Activated CD4-positive, alpha-beta T cell treated with anti-CD3 and anti-CD28 coated beads, Interleukin-2, amount 10 ng/mL, durations not matched to agents 7 days and 5 days (primary cell): ENCODE measurements at regions not wholly inside any gene's neighbourhood (a gene's known extent, or its start where the extent isn't known, plus 50 kb on each side); places are given as distances from the start of the nearest gene placed in this dataset.

Experiments used
- CTCF ChIA-PET: fragments of 350-600 bp; sonication (Branson Sonifier 250); formaldehyde crosslinking; loops from one replicate; lab custom pipeline; 2021; ENCODE audit warnings: antibody characterized with exemption; lab: Charles Lee
- POLR2A ChIA-PET: fragments of 350-600 bp; sonication (Branson Sonifier 250); formaldehyde crosslinking; loops from one replicate; lab custom pipeline; 2021; ENCODE audit warnings: antibody characterized with exemption; lab: Charles Lee
- DNase-seq: peaks from one replicate; pipeline ENCODE4 v3.0.0-alpha.2; 2020
- H3K27ac Mint-ChIP-seq: one replicate; pipeline ENCODE4 v1.8.0; 2021; ENCODE audit warnings: mild to moderate bottlenecking, moderate library complexity, mixed read lengths
- H3K27me3 Mint-ChIP-seq: one replicate; pipeline ENCODE4 v1.8.0; 2021; ENCODE audit warnings: mixed read lengths
- H3K36me3 Mint-ChIP-seq: one replicate; pipeline ENCODE4 v1.8.0; 2021; ENCODE audit warnings: low read depth, mixed read lengths
- H3K4me1 Mint-ChIP-seq: one replicate; pipeline ENCODE4 v1.8.0; 2021; ENCODE audit warnings: mixed read lengths
- H3K4me3 Mint-ChIP-seq: one replicate; pipeline ENCODE4 v1.8.0; 2021; ENCODE audit warnings: mild to moderate bottlenecking, moderate library complexity, mixed read lengths
- H3K9me3 Mint-ChIP-seq: one replicate; pipeline ENCODE4 v1.8.0; 2021; ENCODE audit warnings: mixed read lengths

- H3K27me3 Mint-ChIP-seq = no peaks in the 10 kb centered on the region
- no peaks in the 10 kb centered on the region for H3K4me1 Mint-ChIP-seq
- DNase-seq = no peak
- CTCF ChIA-PET = interaction anchor here (0.6 kb wide), 1 partner anchor 898 kb away, joined by 3 read pairs; no protein-coding TSS in a partner anchor
- H3K4me3 Mint-ChIP-seq = no peak overlapping the region
- H3K27ac Mint-ChIP-seq = no peak overlapping the region
- H3K36me3 Mint-ChIP-seq = no peaks in the 10 kb centered on the region
- H3K9me3 Mint-ChIP-seq = no peaks in the 10 kb centered on the region
- POLR2A ChIA-PET = no interaction called here
These were observed 139.2 kb downstream of the LINC00632 start for GRCh38 chrX:140848800-140849199.

- H3K36me3 Mint-ChIP-seq = no peaks in the 10 kb centered on the region
- ChIA-PET CTCF (interaction anchor here (0.6 kb wide), 1 partner anchor 888 kb away, joined by 5 read pairs; no protein-coding TSS in a partner anchor), POLR2A (no interaction called here)
- H3K27ac Mint-ChIP-seq = no peak overlapping the region
- no peaks in the 10 kb centered on the region for H3K9me3 Mint-ChIP-seq
- H3K4me3 Mint-ChIP-seq = no peak overlapping the region
- DNase-seq = no peak
- H3K4me1 Mint-ChIP-seq = no peaks in the 10 kb centered on the region
- no peaks in the 10 kb centered on the region for H3K27me3 Mint-ChIP-seq
These were observed 141.7 kb upstream of the SPANXB1 start for GRCh38 chrX:140860718-140861117.

DNA sequence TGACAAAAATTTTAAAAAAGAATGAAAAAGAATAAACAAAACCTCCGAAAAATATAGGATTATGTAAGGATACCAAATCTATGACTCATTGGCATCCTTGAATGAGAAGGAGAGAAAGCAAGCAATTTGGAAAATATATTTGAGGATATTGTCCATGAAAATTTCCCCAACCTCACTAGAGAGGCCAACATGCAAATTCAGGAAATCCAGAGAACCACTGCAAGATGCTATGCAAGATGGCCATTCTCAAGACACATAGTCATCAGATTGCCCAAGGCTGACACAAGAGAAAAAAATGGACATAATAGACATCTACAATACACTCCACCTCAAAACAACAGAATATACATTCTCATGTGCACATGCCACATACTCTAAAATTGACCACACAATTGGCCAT lies 135.9 kb upstream of the SPANXB1 start:
- Mint-ChIP-seq H3K27me3 (no peaks in the 10 kb centered on the region), H3K27ac (no peak overlapping the region), H3K4me1 (no peaks in the 10 kb centered on the region), H3K4me3 (no peak overlapping the region), H3K9me3 (no peaks in the 10 kb centered on the region), H3K36me3 (no peaks in the 10 kb centered on the region)
- ChIA-PET POLR2A (no interaction called here), CTCF (no interaction called here)
- no peak for DNase-seq

DNA sequence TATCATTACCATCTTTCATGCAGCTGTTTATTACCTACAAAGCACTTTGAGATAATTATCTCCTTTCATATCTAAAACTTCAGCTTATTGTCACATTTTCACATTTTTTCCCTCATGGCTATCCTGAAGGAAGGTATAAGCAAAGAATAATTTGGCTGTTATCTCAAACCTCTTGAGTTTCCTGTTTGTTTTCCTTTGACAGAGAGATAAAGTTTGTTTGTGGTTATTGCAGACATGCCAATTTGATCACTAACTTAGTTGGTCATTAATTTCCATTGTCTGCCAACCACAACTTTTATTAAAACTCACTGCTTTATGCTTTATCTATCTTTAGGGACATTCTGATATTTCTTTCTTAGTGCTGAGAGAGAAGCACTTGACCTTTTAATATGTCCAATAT lies 89.8 kb upstream of the SPANXB1 start:
- no peak overlapping the region for H3K27ac Mint-ChIP-seq
- peaks cover 10% of the 10 kb centered on the region for H3K4me1 Mint-ChIP-seq
- no peak for DNase-seq
- ChIA-PET CTCF (no interaction called here), POLR2A (no interaction called here)
- H3K27me3 Mint-ChIP-seq = no peaks in the 10 kb centered on the region
- H3K4me3 Mint-ChIP-seq = no peak overlapping the region
- H3K9me3 Mint-ChIP-seq = no peaks in the 10 kb centered on the region
- H3K36me3 Mint-ChIP-seq = no peaks in the 10 kb centered on the region

- no peaks in the 10 kb centered on the region for H3K36me3 Mint-ChIP-seq
- H3K9me3 Mint-ChIP-seq = no peaks in the 10 kb centered on the region
- H3K27ac Mint-ChIP-seq = no peak overlapping the region
- ChIA-PET CTCF (interaction anchor here (0.6 kb wide), 1 partner anchor 296 kb away, joined by 3 read pairs; no protein-coding TSS in a partner anchor), POLR2A (no interaction called here)
- no peak overlapping the region for H3K4me3 Mint-ChIP-seq
- H3K27me3 Mint-ChIP-seq = no peaks in the 10 kb centered on the region
- no peak for DNase-seq
- peaks cover 18% of the 10 kb centered on the region for H3K4me1 Mint-ChIP-seq
These were observed 88.4 kb upstream of the SPANXB1 start for GRCh38 chrX:140913802-140914501.

GRCh38 chrX:140916872-140917271 lies 85.5 kb upstream of the SPANXB1 start:
- Mint-ChIP-seq H3K4me3 (no peak overlapping the region), H3K27me3 (no peaks in the 10 kb centered on the region), H3K9me3 (no peaks in the 10 kb centered on the region), H3K36me3 (no peaks in the 10 kb centered on the region), H3K27ac (peak overlapping the region; percentile 69), H3K4me1 (peaks cover 18% of the 10 kb centered on the region)
- ChIA-PET CTCF (interaction anchor here (1.1 kb wide), 1 partner anchor 151 kb away, joined by 4 read pairs; no protein-coding TSS in a partner anchor), POLR2A (no interaction called here)
- DNase-seq = no peak

- Mint-ChIP-seq H3K4me1 (peaks cover 18% of the 10 kb centered on the region), H3K27me3 (no peaks in the 10 kb centered on the region), H3K9me3 (no peaks in the 10 kb centered on the region), H3K27ac (peak overlapping the region; percentile 73), H3K4me3 (no peak overlapping the region), H3K36me3 (no peaks in the 10 kb centered on the region)
- POLR2A ChIA-PET = no interaction called here
- no peak for DNase-seq
- CTCF ChIA-PET = interaction anchor here (0.6 to 1.6 kb wide), 8 partner anchors 10 to 1240 kb away, joined by 3 to 7 read pairs (median 4); no protein-coding TSS in a partner anchor
These were observed 84.9 kb upstream of the SPANXB1 start for GRCh38 chrX:140917354-140918115.

- Mint-ChIP-seq H3K36me3 (no peaks in the 10 kb centered on the region), H3K9me3 (no peaks in the 10 kb centered on the region), H3K27ac (peak overlapping the region; percentile 48), H3K4me1 (peaks cover 18% of the 10 kb centered on the region), H3K4me3 (no peak overlapping the region), H3K27me3 (no peaks in the 10 kb centered on the region)
- DNase-seq = peak; percentile 55
- POLR2A ChIA-PET = no interaction called here
- CTCF ChIA-PET = interaction anchor here (0.6 to 1.6 kb wide), 7 partner anchors 9 to 1239 kb away, joined by 3 to 7 read pairs (median 3); no protein-coding TSS in a partner anchor
These were observed 83.9 kb upstream of the SPANXB1 start for GRCh38 chrX:140918398-140919038.

GRCh38 chrX:140920416-140920815 lies 82.0 kb upstream of the SPANXB1 start:
- ChIA-PET CTCF (no interaction called here), POLR2A (no interaction called here)
- no peak for DNase-seq
- peaks cover 3% of the 10 kb centered on the region for H3K27me3 Mint-ChIP-seq
- H3K4me1 Mint-ChIP-seq = peaks cover 18% of the 10 kb centered on the region
- no peaks in the 10 kb centered on the region for H3K9me3 Mint-ChIP-seq
- no peak overlapping the region for H3K4me3 Mint-ChIP-seq
- H3K36me3 Mint-ChIP-seq = no peaks in the 10 kb centered on the region
- no peak overlapping the region for H3K27ac Mint-ChIP-seq

GRCh38 chrX:140923118-140923517 lies 79.3 kb upstream of the SPANXB1 start:
- Mint-ChIP-seq H3K4me1 (peaks cover 2% of the 10 kb centered on the region), H3K36me3 (no peaks in the 10 kb centered on the region), H3K4me3 (no peak overlapping the region), H3K9me3 (no peaks in the 10 kb centered on the region), H3K27ac (no peak overlapping the region), H3K27me3 (peaks cover 3% of the 10 kb centered on the region)
- ChIA-PET POLR2A (no interaction called here), CTCF (no interaction called here)
- no peak for DNase-seq

DNA sequence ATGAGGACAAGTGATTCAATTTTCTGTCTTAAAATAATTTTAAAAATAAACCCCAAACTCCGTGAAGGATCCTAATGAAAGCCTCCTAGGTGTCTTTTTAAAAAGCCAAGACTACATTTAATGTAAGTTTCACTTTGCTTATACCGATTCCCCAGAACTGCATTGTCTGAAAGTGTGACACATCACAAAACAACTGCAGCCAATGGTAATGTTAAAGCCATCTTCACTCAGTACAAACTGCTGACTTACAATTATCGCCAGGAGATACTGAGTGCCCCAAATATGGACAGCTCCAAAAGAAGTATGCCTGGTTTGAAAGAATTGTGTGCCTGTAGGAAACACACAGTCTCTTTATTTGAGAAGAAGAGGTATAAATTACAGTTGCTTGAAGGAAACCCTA lies 73.7 kb upstream of the SPANXB1 start:
- ChIA-PET CTCF (interaction anchor here (1.6 kb wide), 1 partner anchor 10 kb away, joined by 7 read pairs; no protein-coding TSS in a partner anchor), POLR2A (no interaction called here)
- no peaks in the 10 kb centered on the region for H3K4me1 Mint-ChIP-seq
- H3K27ac Mint-ChIP-seq = no peak overlapping the region
- no peak for DNase-seq
- H3K27me3 Mint-ChIP-seq = peaks cover 3% of the 10 kb centered on the region
- H3K9me3 Mint-ChIP-seq = no peaks in the 10 kb centered on the region
- no peak overlapping the region for H3K4me3 Mint-ChIP-seq
- no peaks in the 10 kb centered on the region for H3K36me3 Mint-ChIP-seq

- H3K27me3 Mint-ChIP-seq = no peaks in the 10 kb centered on the region
- CTCF ChIA-PET = no interaction called here
- H3K27ac Mint-ChIP-seq = no peak overlapping the region
- no peak for DNase-seq
- no peaks in the 10 kb centered on the region for H3K36me3 Mint-ChIP-seq
- no peaks in the 10 kb centered on the region for H3K4me1 Mint-ChIP-seq
- POLR2A ChIA-PET = no interaction called here
- no peaks in the 10 kb centered on the region for H3K9me3 Mint-ChIP-seq
- H3K4me3 Mint-ChIP-seq = no peak overlapping the region
These were observed 69.4 kb upstream of the SPANXB1 start for GRCh38 chrX:140933016-140933415.
